ENCODE measurements at regions not wholly inside any gene's neighbourhood (a gene's known extent, or its start where the extent isn't known, plus 50 kb on each side); places are given as distances from the start of the nearest gene placed in this dataset.
A peak's percentile ranks its signal among the peaks of the same experiment; 100 is the strongest.

GRCh38 chr1:38475624-38476005, 384.0 kb downstream of the RRAGC start:
- in situ Hi-C loops (cut with HindIII; ENCODE audit: low pct_unique_long_range_greater_than_20kb, low sequenced_read_pairs) = no loop called here
- no peak for DNase-seq (ENCODE audit: low read depth in 1 of 2, low spot score in 1 of 2)
- TF ChIP-seq JUND (IDR thresholded peaks at IDR 0.05; ENCODE audit: low read depth) = no peak

GRCh38 chr1:38474738-38475623, 384.6 kb downstream of the RRAGC start:
- DNase-seq (ENCODE audit: low read depth in 1 of 2, low spot score in 1 of 2) = no peak
- no peak for TF ChIP-seq JUND (IDR thresholded peaks at IDR 0.05; ENCODE audit: low read depth)
- in situ Hi-C loops (cut with HindIII; ENCODE audit: low pct_unique_long_range_greater_than_20kb, low sequenced_read_pairs) = no loop called here

GRCh38 chr1:38466487-38466886, 393.1 kb downstream of the RRAGC start:
- in situ Hi-C loops (cut with HindIII; ENCODE audit: low pct_unique_long_range_greater_than_20kb, low sequenced_read_pairs) = no loop called here
- TF ChIP-seq JUND (IDR thresholded peaks at IDR 0.05; ENCODE audit: low read depth) = no peak
- DNase-seq (ENCODE audit: low read depth in 1 of 2, low spot score in 1 of 2) = no peak

GRCh38 chr1:38465460-38465859, 394.1 kb downstream of the RRAGC start:
- in situ Hi-C loops (cut with HindIII; ENCODE audit: low pct_unique_long_range_greater_than_20kb, low sequenced_read_pairs) = no loop called here
- no peak for DNase-seq (ENCODE audit: low read depth in 1 of 2, low spot score in 1 of 2)
- TF ChIP-seq JUND (IDR thresholded peaks at IDR 0.05; ENCODE audit: low read depth) = no peak

- in situ Hi-C loops (cut with HindIII; ENCODE audit: low pct_unique_long_range_greater_than_20kb, low sequenced_read_pairs) = no loop called here
- TF ChIP-seq JUND (IDR thresholded peaks at IDR 0.05; ENCODE audit: low read depth) = no peak
- no peak for DNase-seq (ENCODE audit: low read depth in 1 of 2, low spot score in 1 of 2)
These were observed 395.4 kb downstream of the RRAGC start for GRCh38 chr1:38464071-38464661.

GRCh38 chr1:38463074-38463473, 396.5 kb downstream of the RRAGC start:
- in situ Hi-C loops (cut with HindIII; ENCODE audit: low pct_unique_long_range_greater_than_20kb, low sequenced_read_pairs) = no loop called here
- no peak for DNase-seq (ENCODE audit: low read depth in 1 of 2, low spot score in 1 of 2)
- no peak for TF ChIP-seq JUND (IDR thresholded peaks at IDR 0.05; ENCODE audit: low read depth)

GRCh38 chr1:38456531-38456876, 403.1 kb downstream of the RRAGC start:
- DNase-seq (ENCODE audit: low read depth in 1 of 2, low spot score in 1 of 2) = no peak
- no peak for TF ChIP-seq JUND (IDR thresholded peaks at IDR 0.05; ENCODE audit: low read depth)
- in situ Hi-C loops (cut with HindIII; ENCODE audit: low pct_unique_long_range_greater_than_20kb, low sequenced_read_pairs) = no loop called here

GRCh38 chr1:38455829-38456530, 403.6 kb downstream of the RRAGC start:
- no peak for TF ChIP-seq JUND (IDR thresholded peaks at IDR 0.05; ENCODE audit: low read depth)
- no peak for DNase-seq (ENCODE audit: low read depth in 1 of 2, low spot score in 1 of 2)
- in situ Hi-C loops (cut with HindIII; ENCODE audit: low pct_unique_long_range_greater_than_20kb, low sequenced_read_pairs) = no loop called here

- in situ Hi-C loops (cut with HindIII; ENCODE audit: low pct_unique_long_range_greater_than_20kb, low sequenced_read_pairs) = no loop called here
These were observed 404.7 kb downstream of the RRAGC start for GRCh38 chr1:38454749-38455441.

GRCh38 chr1:38454236-38454635, 405.3 kb downstream of the RRAGC start:
- peak in 1 of 2 experiments; percentile 24 for DNase-seq (ENCODE audit: low read depth in 1 of 2, low spot score in 1 of 2)
- in situ Hi-C loops (cut with HindIII; ENCODE audit: low pct_unique_long_range_greater_than_20kb, low sequenced_read_pairs) = no loop called here
- TF ChIP-seq JUND (IDR thresholded peaks at IDR 0.05; ENCODE audit: low read depth) = no peak

More at GRCh38 chr1:38454749-38455441, 404.7 kb downstream of the RRAGC start:
- TF ChIP-seq JUND (IDR thresholded peaks at IDR 0.05; ENCODE audit: low read depth) = no peak
- DNase-seq (ENCODE audit: low read depth in 1 of 2, low spot score in 1 of 2) = no peak

GRCh38 chr1:38452246-38452645, 405.7 kb upstream of the POU3F1 start:
- in situ Hi-C loops (cut with HindIII; ENCODE audit: low pct_unique_long_range_greater_than_20kb, low sequenced_read_pairs) = no loop called here
- no peak for DNase-seq (ENCODE audit: low read depth in 1 of 2, low spot score in 1 of 2)
- TF ChIP-seq JUND (IDR thresholded peaks at IDR 0.05; ENCODE audit: low read depth) = no peak

GRCh38 chr1:38451541-38451993, 405.0 kb upstream of the POU3F1 start:
- in situ Hi-C loops (cut with HindIII; ENCODE audit: low pct_unique_long_range_greater_than_20kb, low sequenced_read_pairs) = no loop called here
- no peak for DNase-seq (ENCODE audit: low read depth in 1 of 2, low spot score in 1 of 2)
- no peak for TF ChIP-seq JUND (IDR thresholded peaks at IDR 0.05; ENCODE audit: low read depth)
